ENCODE measurements at regions not wholly inside any gene's neighbourhood (a gene's known extent, or its start where the extent isn't known, plus 50 kb on each side); places are given as distances from the start of the nearest gene placed in this dataset.
A peak's percentile ranks its signal among the peaks of the same experiment; 100 is the strongest.

GRCh38 chr2:215692387-215693079, 256.7 kb upstream of the FN1 start:
- H3K27me3 ChIP-seq (ENCODE audit: control insufficient read depth, insufficient read depth, low read length): no peaks in the 10 kb centered on the region
- CTCF ChIA-PET: interaction anchor here (0.7 kb wide), 1 partner anchor 81 kb away, joined by 3 read pairs; no protein-coding TSS in a partner anchor
- POLR2A ChIA-PET: no interaction called here
- DNase-seq (ENCODE audit: low read depth): no peak
- TF ChIP-seq CTCF (IDR thresholded peaks at IDR 0.05; ENCODE audit: insufficient read depth, low read depth, low read length): no peak
- no peaks in the 10 kb centered on the region; the same call in 1 of the 2 replicates for H3K36me3 ChIP-seq (ENCODE audit: control insufficient read depth, insufficient read depth, low read length)
- H3K4me3 ChIP-seq (ENCODE audit: low read depth, low read length): no peak overlapping the region

- ChIA-PET CTCF (no interaction called here), POLR2A (no interaction called here)
- TF ChIP-seq CTCF (IDR thresholded peaks at IDR 0.05; ENCODE audit: insufficient read depth, low read depth, low read length): no peak
- no peak for DNase-seq (ENCODE audit: low read depth)
- H3K4me3 ChIP-seq (ENCODE audit: low read depth, low read length): no peak overlapping the region
- H3K27me3 ChIP-seq (ENCODE audit: control insufficient read depth, insufficient read depth, low read length): no peaks in the 10 kb centered on the region
- H3K36me3 ChIP-seq (ENCODE audit: control insufficient read depth, insufficient read depth, low read length): no peaks in the 10 kb centered on the region
These were observed 255.5 kb upstream of the FN1 start for GRCh38 chr2:215691346-215691745.

- CTCF ChIA-PET: interaction anchor here (1.3 kb wide), 1 partner anchor 9 kb away, joined by 5 read pairs; no protein-coding TSS in a partner anchor
These were observed 251.5 kb upstream of the FN1 start for GRCh38 chr2:215687149-215688031.

GRCh38 chr2:215685238-215685990, 249.5 kb upstream of the FN1 start:
- TF ChIP-seq CTCF (IDR thresholded peaks at IDR 0.05; ENCODE audit: insufficient read depth, low read depth, low read length): no peak
- no peaks in the 10 kb centered on the region for H3K27me3 ChIP-seq (ENCODE audit: control insufficient read depth, insufficient read depth, low read length)
- peak; percentile 26 for DNase-seq (ENCODE audit: low read depth)
- POLR2A ChIA-PET: interaction anchor here (0.6 kb wide), 1 partner anchor 456 kb away, joined by 4 read pairs; no protein-coding TSS in a partner anchor
- H3K36me3 ChIP-seq (ENCODE audit: control insufficient read depth, insufficient read depth, low read length): no peaks in the 10 kb centered on the region
- no peak overlapping the region for H3K4me3 ChIP-seq (ENCODE audit: low read depth, low read length)
- CTCF ChIA-PET: no interaction called here

More at GRCh38 chr2:215687149-215688031, 251.5 kb upstream of the FN1 start:
- H3K27me3 ChIP-seq (ENCODE audit: control insufficient read depth, insufficient read depth, low read length): no peaks in the 10 kb centered on the region
- no peak for DNase-seq (ENCODE audit: low read depth)
- H3K36me3 ChIP-seq (ENCODE audit: control insufficient read depth, insufficient read depth, low read length): no peaks in the 10 kb centered on the region
- POLR2A ChIA-PET: no interaction called here
- no peak for TF ChIP-seq CTCF (IDR thresholded peaks at IDR 0.05; ENCODE audit: insufficient read depth, low read depth, low read length)
- no peak overlapping the region for H3K4me3 ChIP-seq (ENCODE audit: low read depth, low read length)

All from BJ (cell line).